GM10266 (cell line): ENCODE measurements at regions not wholly inside any gene's neighbourhood (a gene's known extent, or its start where the extent isn't known, plus 50 kb on each side); places are given as distances from the start of the nearest gene placed in this dataset.

Experiments
- DNase-seq: peaks from one replicate; pipeline ENCODE4 v3.0.0; 2012; ENCODE audit errors: extremely low spot score
- TF ChIP-seq, protein P1 (sequence below): IDR thresholded peaks from 2 replicates; pipeline ENCODE4 v1.5.1; 2012; ENCODE audit warnings: mild to moderate bottlenecking, low read depth; ENCODE audit not compliant: control insufficient read depth, insufficient read depth; ENCODE audit errors: missing control alignments

DNA sequence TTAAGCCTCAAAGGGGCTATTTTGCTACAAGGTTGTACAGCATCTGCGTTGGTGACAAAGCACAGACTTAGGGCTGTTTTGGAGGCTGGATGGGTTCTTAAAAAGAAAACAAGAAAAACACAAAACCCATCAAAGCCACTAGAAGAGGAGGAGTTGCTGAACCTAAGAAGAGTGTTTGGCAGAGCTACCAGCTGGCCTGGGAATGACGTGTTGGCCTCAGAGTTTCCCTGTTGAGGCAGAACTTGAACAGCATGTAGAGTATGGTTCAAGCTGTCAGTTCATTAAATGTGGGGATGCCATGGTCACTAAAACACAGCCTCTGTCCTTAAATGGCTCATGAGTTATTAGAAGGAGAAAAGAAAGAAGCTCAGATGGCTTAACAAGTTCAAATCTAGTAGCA, 162.5 kb downstream of the TTC32 start:
- TF ChIP-seq, protein P1, sequence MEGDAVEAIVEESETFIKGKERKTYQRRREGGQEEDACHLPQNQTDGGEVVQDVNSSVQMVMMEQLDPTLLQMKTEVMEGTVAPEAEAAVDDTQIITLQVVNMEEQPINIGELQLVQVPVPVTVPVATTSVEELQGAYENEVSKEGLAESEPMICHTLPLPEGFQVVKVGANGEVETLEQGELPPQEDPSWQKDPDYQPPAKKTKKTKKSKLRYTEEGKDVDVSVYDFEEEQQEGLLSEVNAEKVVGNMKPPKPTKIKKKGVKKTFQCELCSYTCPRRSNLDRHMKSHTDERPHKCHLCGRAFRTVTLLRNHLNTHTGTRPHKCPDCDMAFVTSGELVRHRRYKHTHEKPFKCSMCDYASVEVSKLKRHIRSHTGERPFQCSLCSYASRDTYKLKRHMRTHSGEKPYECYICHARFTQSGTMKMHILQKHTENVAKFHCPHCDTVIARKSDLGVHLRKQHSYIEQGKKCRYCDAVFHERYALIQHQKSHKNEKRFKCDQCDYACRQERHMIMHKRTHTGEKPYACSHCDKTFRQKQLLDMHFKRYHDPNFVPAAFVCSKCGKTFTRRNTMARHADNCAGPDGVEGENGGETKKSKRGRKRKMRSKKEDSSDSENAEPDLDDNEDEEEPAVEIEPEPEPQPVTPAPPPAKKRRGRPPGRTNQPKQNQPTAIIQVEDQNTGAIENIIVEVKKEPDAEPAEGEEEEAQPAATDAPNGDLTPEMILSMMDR = no peak
- no peak for DNase-seq

DNA sequence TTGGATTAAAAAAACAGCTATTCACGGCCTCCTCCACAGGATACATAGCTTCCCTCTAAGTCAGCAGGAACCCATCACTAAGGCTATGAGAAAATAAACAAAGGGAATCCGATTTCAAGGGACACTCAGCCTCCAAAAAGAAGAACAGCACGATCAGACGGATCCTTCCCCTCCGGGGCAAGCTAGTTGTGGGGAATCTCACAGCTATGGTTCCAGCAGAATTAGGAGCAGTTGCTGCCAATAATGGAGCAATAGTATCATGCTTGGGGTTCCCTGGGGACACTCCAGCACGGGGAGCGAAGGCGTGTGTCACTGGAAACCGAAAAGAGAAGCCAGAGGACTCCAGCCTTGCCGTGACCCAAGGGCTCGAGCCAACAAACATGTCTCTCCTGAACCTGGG, 163.1 kb downstream of the TTC32 start:
- no peak for DNase-seq
- TF ChIP-seq, protein P1 = no peak

DNA sequence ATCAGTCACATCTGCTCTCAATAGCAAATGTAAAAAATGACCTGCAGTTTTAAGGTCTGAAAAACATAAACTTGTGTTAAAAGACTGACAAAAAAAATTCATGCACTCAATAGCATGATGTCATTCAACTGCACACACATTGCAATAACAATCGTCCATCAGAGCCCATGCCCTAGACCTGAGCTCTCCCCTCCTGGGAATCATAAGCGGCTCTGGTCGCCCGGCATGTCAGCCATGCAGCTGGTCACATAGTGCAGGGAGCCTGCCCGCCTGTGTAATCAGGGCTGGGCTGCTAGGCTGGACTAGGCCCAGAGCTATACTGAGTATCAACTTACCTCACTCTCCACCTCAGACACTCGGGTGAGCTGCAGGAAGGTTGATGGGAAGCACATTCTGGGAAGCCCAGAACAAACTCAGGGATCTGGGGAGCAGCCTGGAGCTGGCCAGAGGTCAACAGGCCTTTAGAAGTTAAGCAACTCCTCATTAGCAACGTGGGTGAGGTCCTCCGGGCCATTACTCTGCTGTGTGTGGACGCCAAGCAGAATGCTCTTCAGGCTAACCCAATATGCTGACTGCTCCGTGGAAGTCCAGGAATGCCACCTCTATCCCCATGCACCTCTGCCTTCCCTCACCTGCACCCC, 165.5 kb downstream of the TTC32 start:
- no peak for DNase-seq
- TF ChIP-seq, protein P1 = no peak

DNA sequence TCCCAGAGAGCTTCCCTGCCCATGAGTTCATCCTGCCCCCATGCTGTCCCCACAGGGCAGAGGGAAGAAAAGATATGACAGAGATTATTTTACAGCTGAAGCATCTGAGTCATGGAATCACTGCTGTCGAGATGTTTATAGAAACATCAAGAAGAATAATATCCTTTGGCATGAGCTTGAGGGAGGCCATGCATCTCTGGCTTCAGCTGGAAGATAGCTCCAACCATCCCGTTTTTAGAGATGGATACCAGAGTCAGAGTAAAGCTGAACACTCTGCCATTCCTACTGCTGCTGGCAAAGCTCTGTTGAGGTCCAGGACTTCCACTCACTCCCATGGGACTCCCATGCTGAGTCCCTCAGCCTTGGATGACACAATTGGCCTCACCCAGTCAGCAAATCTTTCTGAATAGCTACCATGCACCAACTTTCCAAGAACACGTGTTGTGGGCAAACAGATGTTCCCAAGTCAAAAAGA, 167.8 kb downstream of the TTC32 start:
- no peak for DNase-seq
- TF ChIP-seq, protein P1 = no peak

DNA sequence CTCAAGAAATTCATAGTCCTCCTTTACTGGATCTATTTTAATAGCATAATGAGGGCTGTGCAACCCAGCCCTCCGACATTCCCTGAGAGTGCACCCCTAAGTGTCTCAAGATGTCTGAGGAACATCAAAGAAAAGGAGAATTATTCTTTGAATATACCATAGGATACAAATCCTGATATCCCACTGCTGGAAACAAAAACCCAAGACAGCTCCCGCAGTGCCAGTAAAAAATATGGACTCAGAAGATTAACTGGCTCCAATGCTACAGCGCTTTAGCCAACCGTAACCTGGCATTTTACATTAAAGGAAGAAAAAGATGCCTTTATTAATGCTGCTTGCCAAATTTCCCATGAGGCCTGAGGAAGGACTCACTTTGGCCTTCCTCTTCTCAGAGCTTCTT, 168.4 kb downstream of the TTC32 start:
- TF ChIP-seq, protein P1 = no peak
- no peak for DNase-seq

DNA sequence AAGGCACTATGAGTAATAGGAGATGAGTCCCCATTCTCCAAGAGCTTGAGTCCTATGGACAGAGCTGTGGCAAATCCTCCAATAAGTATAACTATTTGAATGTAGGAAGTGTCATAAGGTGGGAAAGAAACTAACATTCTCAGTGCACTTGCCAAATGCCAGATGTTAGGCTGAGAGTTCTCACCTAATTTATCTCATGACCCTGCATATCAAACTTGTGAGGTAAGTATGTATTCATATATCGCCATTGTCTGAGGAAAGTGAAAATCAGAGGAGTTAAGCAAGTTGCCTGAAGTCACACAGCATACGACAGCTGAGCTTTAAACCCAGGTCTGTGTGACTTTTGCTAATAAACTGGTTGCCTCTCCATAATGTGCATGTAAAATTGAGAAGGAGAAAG, 169.5 kb downstream of the TTC32 start:
- TF ChIP-seq, protein P1 = no peak
- no peak for DNase-seq

DNA sequence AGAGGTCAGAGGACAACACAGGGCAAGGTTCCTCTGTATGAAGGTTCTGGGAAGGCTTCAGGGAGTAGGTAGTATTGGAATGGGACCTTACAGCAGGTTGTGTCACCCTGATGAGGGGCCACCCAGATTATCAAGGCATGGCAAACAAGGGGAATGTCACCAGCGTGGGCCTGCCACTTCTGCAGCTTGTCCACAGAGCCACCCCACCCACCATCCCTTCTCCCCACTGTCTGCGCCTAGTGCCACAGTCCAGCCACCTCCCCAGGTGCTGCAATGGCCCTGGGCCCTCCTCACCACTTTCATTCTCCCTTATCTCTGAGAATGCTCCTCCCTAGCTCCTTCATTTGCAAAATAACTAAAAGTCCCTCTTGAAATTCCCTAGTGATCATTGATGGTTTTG, 170.3 kb downstream of the TTC32 start:
- TF ChIP-seq, protein P1 = no peak
- DNase-seq = no peak
